ENCODE measurements at regions not wholly inside any gene's neighbourhood (a gene's known extent, or its start where the extent isn't known, plus 50 kb on each side); places are given as distances from the start of the nearest gene placed in this dataset.

GRCh38 chr3:102802819-102803420, 368.1 kb downstream of the ZPLD1 start:
- no peaks in the 10 kb centered on the region for H3K36me3 Mint-ChIP-seq (ENCODE audit: low read depth)
- ChIA-PET POLR2A (no interaction called here), CTCF (no interaction called here)
- DNase-seq, result no peak
- TF ChIP-seq, protein P1, sequence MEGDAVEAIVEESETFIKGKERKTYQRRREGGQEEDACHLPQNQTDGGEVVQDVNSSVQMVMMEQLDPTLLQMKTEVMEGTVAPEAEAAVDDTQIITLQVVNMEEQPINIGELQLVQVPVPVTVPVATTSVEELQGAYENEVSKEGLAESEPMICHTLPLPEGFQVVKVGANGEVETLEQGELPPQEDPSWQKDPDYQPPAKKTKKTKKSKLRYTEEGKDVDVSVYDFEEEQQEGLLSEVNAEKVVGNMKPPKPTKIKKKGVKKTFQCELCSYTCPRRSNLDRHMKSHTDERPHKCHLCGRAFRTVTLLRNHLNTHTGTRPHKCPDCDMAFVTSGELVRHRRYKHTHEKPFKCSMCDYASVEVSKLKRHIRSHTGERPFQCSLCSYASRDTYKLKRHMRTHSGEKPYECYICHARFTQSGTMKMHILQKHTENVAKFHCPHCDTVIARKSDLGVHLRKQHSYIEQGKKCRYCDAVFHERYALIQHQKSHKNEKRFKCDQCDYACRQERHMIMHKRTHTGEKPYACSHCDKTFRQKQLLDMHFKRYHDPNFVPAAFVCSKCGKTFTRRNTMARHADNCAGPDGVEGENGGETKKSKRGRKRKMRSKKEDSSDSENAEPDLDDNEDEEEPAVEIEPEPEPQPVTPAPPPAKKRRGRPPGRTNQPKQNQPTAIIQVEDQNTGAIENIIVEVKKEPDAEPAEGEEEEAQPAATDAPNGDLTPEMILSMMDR (IDR thresholded peaks at IDR 0.05), result no peak
- H3K9me3 Mint-ChIP-seq, result no peaks in the 10 kb centered on the region
- H3K27ac Mint-ChIP-seq, result no peak overlapping the region
- H3K27me3 Mint-ChIP-seq, result no peaks in the 10 kb centered on the region
- intact Hi-C loops (cut with micrococcal nuclease), result no loop called here
- no peaks in the 10 kb centered on the region for H3K4me1 Mint-ChIP-seq
- ATAC-seq (ENCODE audit: low read depth), result no peak
- no peak overlapping the region for H3K4me3 Mint-ChIP-seq

DNA sequence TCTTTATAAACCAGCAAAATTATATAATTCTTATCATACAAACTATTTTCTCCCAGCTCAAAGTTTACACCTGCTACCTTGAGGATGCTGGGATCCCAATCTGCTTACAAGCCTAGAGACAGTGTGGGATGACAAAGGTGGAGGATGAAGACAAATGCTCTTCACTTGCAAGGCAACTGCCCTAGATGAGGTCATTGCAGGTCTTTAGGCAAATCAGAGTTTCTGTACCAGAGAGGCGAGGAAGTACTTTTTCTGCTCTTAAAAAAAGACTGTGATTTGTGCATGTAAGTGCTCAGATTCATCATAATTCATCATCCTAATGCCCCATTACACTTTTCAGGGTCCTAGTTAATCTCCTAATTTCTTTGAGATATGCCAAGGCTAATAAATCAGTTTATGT, 376.1 kb downstream of the ZPLD1 start:
- ChIA-PET POLR2A (no interaction called here), CTCF (no interaction called here)
- ATAC-seq (ENCODE audit: low read depth) (no peak), DNase-seq (no peak)
- H3K36me3 Mint-ChIP-seq (ENCODE audit: low read depth), result no peaks in the 10 kb centered on the region
- H3K4me3 Mint-ChIP-seq, result no peak overlapping the region
- H3K9me3 Mint-ChIP-seq, result no peaks in the 10 kb centered on the region
- H3K27ac Mint-ChIP-seq, result no peak overlapping the region
- no peaks in the 10 kb centered on the region for H3K4me1 Mint-ChIP-seq
- intact Hi-C loops (cut with micrococcal nuclease), result no loop called here
- TF ChIP-seq, protein P1 (IDR thresholded peaks at IDR 0.05), result no peak
- no peaks in the 10 kb centered on the region for H3K27me3 Mint-ChIP-seq

DNA sequence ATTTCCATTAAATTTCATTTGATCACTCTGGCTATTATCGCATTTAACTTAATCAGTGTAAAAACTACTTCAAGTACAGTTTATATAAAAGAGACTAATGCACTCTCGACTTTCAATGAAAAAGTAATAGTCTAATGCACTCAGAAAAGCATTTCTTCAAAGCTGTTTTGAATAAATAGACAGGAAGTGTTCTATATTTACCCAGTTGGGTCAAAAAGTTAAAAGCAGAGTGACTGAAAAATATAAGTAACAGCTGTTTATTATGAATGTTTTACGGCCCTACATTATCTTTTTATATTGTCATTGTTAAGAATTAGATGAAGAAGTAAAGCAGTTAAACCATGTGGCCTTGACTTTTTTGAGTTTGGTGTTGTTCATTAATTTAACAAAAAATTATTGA, 391.8 kb downstream of the ZPLD1 start:
- CTCF ChIA-PET, result no interaction called here
- POLR2A ChIA-PET, result no interaction called here
- TF ChIP-seq, protein P1 (IDR thresholded peaks at IDR 0.05), result no peak
- intact Hi-C loops (cut with micrococcal nuclease), result no loop called here
- Mint-ChIP-seq H3K4me1 (no peaks in the 10 kb centered on the region), H3K27ac (no peak overlapping the region), H3K27me3 (no peaks in the 10 kb centered on the region), H3K9me3 (no peaks in the 10 kb centered on the region), H3K36me3 (ENCODE audit: low read depth) (no peaks in the 10 kb centered on the region), H3K4me3 (no peak overlapping the region)
- ATAC-seq (ENCODE audit: low read depth) (no peak), DNase-seq (no peak)

- H3K9me3 Mint-ChIP-seq, result no peaks in the 10 kb centered on the region
- no peaks in the 10 kb centered on the region for H3K27me3 Mint-ChIP-seq
- H3K4me3 Mint-ChIP-seq, result no peak overlapping the region
- ChIA-PET CTCF (no interaction called here), POLR2A (no interaction called here)
- no peaks in the 10 kb centered on the region for H3K4me1 Mint-ChIP-seq
- ATAC-seq (ENCODE audit: low read depth) (no peak), DNase-seq (no peak)
- no peak overlapping the region for H3K27ac Mint-ChIP-seq
- no peaks in the 10 kb centered on the region for H3K36me3 Mint-ChIP-seq (ENCODE audit: low read depth)
- intact Hi-C loops (cut with micrococcal nuclease), result no loop called here
- TF ChIP-seq, protein P1 (IDR thresholded peaks at IDR 0.05), result no peak
Observed at GRCh38 chr3:102827386-102827785, 392.6 kb downstream of the ZPLD1 start.

- H3K27ac Mint-ChIP-seq, result no peak overlapping the region
- DNase-seq, result no peak
- TF ChIP-seq, protein P1 (IDR thresholded peaks at IDR 0.05), result no peak
- no peaks in the 10 kb centered on the region for H3K4me1 Mint-ChIP-seq
- intact Hi-C loops (cut with micrococcal nuclease), result no loop called here
- POLR2A ChIA-PET, result no interaction called here
- no peaks in the 10 kb centered on the region for H3K27me3 Mint-ChIP-seq
- CTCF ChIA-PET, result no interaction called here
- no peak overlapping the region for H3K4me3 Mint-ChIP-seq
- ATAC-seq (ENCODE audit: low read depth), result no peak
- H3K36me3 Mint-ChIP-seq (ENCODE audit: low read depth), result no peaks in the 10 kb centered on the region
- no peaks in the 10 kb centered on the region for H3K9me3 Mint-ChIP-seq
Observed at GRCh38 chr3:102830415-102830814, 395.6 kb downstream of the ZPLD1 start.
